ENCODE measurements at regions not wholly inside any gene's neighbourhood (a gene's known extent, or its start where the extent isn't known, plus 50 kb on each side); places are given as distances from the start of the nearest gene placed in this dataset.

DNA sequence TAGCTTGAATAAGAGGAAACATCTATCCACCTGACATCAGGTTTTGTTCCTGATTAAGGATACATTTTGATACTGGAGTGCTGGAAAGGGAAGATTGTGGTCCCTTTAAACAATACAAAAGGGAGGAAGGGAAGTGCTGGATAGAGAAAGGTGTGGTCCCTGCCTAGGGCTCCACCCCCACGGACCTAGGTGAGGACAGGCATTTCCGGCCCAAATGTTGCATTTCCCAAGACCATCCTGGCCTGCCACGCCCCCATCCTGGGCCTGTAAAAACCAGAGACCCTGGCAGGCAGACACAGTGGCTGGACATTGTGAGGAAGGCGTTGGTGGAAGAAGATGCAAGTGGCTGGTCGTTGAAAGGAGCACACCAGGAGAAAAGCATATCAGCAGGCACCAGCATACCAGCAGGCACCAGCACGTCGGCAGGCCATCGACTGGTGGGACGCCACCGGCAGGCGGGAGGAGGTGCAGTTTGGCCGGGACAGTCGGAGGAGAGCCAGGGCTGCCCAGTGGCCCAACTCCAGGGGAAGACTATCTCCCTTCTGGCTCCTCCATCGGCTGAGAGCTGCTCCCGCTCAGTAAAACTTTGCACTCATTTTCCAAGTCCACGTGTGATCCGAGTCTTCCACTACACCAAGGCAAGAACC is 53.2 kb upstream of the AMN1 start:
- no peak for DNase-seq (ENCODE audit: low read depth)

DNA sequence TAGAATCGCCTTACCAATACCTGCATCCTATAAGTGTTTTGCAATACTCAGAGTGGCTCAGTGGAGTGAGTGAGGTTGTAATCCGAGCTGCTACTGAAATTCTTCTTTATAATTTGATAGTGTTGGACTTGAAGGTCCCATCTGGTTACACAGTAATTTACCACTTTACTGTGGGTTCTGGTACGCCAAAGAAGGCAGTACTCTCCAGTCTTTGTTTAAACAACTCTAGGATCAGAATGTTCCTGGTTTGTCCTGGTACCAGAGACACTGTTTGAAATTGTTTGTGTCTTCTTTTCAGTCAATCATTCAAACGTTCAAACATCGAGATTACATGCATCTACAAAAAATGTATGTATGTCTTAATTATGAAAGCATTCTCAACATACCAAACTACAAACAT is 51.3 kb upstream of the AMN1 start:
- no peak for DNase-seq (ENCODE audit: low read depth)

DNA sequence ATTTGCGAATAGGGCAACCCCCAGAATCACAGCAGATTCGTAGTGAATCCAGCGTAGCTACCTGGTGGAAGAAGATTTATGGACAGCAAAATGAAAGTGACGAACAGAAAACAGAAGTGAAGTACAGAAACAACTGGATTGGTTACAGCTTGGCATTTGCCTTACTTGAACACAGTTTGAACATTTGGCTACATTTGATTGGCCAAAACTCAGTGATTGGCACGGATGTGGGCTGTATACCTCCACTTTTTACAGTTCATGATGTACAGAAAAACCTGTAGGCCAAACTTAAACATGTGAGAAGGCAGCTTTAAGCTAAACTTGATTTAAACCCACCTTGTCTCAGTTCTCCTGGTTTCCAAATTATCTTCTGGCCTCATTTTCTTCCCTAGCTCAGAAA is 49.9 kb upstream of the AMN1 start:
- no peak for DNase-seq (ENCODE audit: low read depth)
